ENCODE measurements at regions not wholly inside any gene's neighbourhood (a gene's known extent, or its start where the extent isn't known, plus 50 kb on each side); places are given as distances from the start of the nearest gene placed in this dataset.

DNA sequence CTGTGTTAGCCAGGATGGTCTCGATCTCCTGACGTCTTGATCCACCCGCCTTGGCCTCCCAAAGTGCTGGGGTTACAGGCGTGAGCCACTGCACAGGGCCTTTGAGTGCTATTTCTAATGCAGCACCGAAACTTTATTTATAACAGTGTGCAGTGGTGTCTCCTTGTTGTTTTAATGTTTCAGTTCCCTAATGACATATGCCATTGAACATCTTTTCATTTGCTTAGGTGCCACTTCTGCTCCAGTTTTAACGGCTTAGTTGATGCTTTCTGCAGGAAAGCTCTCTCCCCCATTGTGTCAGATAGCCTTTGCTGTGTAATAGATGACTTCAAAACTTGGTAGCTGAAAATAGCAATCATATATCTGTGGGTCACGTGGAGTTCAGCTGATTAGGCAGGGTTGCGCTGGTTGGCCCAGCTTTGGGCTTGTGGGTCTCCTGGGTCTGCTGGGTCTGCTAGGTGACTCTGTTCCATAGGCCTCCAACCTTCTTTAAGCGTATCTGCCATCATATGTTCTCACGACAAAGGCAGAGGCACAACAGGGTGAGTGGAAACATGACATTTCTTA, 76.4 kb upstream of the SHISA3 start:
- no peaks in the 10 kb centered on the region for H3K9me3 Mint-ChIP-seq (ENCODE audit: insufficient read depth)
- no peak overlapping the region for H3K27ac Mint-ChIP-seq
- DNase-seq = no peak
- H3K36me3 Mint-ChIP-seq (ENCODE audit: low read depth) = no peaks in the 10 kb centered on the region
- H3K27me3 Mint-ChIP-seq (ENCODE audit: low read depth) = peaks cover 3% of the 10 kb centered on the region
- ATAC-seq = no peak
- ChIA-PET CTCF (no interaction called here), POLR2A (no interaction called here)
- no peak overlapping the region for H3K4me3 Mint-ChIP-seq
- H3K4me1 Mint-ChIP-seq (ENCODE audit: low read depth) = no peaks in the 10 kb centered on the region

DNA sequence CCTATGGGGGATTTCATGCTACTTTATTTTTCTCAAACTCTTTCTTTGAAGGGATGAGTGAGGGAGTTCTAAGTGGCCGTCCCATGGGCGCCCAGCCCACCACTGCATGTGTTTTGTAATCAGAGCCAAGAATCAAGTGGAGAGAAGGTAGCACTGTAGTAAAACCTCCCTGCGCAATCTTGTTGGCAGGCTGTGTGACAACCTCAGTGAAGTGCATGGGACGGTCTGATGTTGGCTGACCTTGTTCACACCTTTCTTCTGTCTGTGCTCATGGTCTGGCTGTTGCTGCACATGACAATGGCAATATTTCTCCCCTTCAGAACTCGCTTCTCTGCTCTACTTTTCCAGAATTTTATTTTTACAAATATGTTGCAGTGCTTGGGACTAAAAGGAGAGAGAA, 71.2 kb upstream of the SHISA3 start:
- H3K27ac Mint-ChIP-seq = no peak overlapping the region
- no peak for ATAC-seq
- CTCF ChIA-PET = no interaction called here

DNA sequence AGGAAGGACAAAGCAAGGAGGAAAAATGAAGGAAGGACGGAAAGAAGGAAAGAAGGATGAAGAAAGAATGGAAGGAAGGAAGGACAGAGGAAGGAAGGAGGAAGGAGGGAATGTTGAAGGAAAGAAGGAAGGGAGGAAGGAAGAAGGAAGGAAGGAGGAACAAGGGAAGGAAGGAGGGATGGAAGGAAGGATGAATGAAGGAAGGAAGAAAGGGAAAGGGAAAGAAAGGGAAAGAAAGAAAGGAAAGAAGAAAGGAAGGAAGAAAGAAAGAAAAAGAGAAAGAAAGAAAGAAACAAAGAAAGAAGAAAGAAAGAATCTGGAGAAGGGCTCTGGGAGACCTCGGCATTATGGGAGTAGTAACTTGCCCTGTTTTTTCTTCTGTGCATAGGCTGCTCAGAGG, 70.8 kb upstream of the SHISA3 start:
- ATAC-seq (no peak), DNase-seq (no peak)
- no peaks in the 10 kb centered on the region for H3K9me3 Mint-ChIP-seq (ENCODE audit: insufficient read depth)
- H3K27me3 Mint-ChIP-seq (ENCODE audit: low read depth) = peaks cover 2% of the 10 kb centered on the region
- no peak overlapping the region for H3K4me3 Mint-ChIP-seq
- CTCF ChIA-PET = no interaction called here
- no peaks in the 10 kb centered on the region for H3K4me1 Mint-ChIP-seq (ENCODE audit: low read depth)
- no peak overlapping the region for H3K27ac Mint-ChIP-seq
- POLR2A ChIA-PET = no interaction called here
- H3K36me3 Mint-ChIP-seq (ENCODE audit: low read depth) = no peaks in the 10 kb centered on the region

More for the DNA sequence above, 71.2 kb upstream of the SHISA3 start:
- Mint-ChIP-seq H3K36me3 (ENCODE audit: low read depth) (no peaks in the 10 kb centered on the region), H3K27me3 (ENCODE audit: low read depth) (peaks cover 2% of the 10 kb centered on the region), H3K4me3 (no peak overlapping the region), H3K4me1 (ENCODE audit: low read depth) (no peaks in the 10 kb centered on the region), H3K9me3 (ENCODE audit: insufficient read depth) (no peaks in the 10 kb centered on the region)
- POLR2A ChIA-PET = no interaction called here
- DNase-seq = no peak

GRCh38 chr4:42327323-42327722, 70.0 kb upstream of the SHISA3 start:
- no peak overlapping the region for H3K4me3 Mint-ChIP-seq

DNA sequence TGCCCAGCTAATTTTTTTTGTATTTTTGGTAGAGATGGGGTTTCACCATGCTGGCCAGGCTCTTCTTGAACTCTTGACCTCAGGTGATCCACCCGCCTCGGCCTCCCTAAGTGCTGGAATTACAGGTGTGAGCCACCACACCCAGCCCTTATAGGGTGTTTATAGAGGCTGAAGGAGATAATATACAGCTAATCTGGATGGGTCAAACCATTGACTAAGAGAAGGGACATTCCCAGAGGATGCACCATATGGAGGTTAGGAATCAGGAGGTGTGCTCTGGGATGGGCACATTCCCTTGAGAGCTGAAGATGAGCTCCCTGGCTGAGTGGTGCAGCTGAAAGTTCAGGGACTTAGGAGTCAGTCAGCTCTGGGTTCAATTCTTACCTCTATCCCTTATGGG, 68.3 kb upstream of the SHISA3 start:
- Mint-ChIP-seq H3K27me3 (ENCODE audit: low read depth) (peaks cover 5% of the 10 kb centered on the region), H3K27ac (no peak overlapping the region), H3K36me3 (ENCODE audit: low read depth) (no peaks in the 10 kb centered on the region), H3K4me1 (ENCODE audit: low read depth) (no peaks in the 10 kb centered on the region), H3K4me3 (no peak overlapping the region), H3K9me3 (ENCODE audit: insufficient read depth) (no peaks in the 10 kb centered on the region)
- no peak for DNase-seq
- CTCF ChIA-PET = interaction anchor here (0.9 kb wide), 1 partner anchor 191 kb away, joined by 3 read pairs; no protein-coding TSS in a partner anchor
- ATAC-seq = no peak
- POLR2A ChIA-PET = no interaction called here

More at GRCh38 chr4:42327323-42327722, 70.0 kb upstream of the SHISA3 start:
- peaks cover 2% of the 10 kb centered on the region for H3K27me3 Mint-ChIP-seq (ENCODE audit: low read depth)
- H3K4me1 Mint-ChIP-seq (ENCODE audit: low read depth) = no peaks in the 10 kb centered on the region
- ATAC-seq (no peak), DNase-seq (no peak)
- no peak overlapping the region for H3K27ac Mint-ChIP-seq
- ChIA-PET POLR2A (no interaction called here), CTCF (no interaction called here)
- no peaks in the 10 kb centered on the region for H3K9me3 Mint-ChIP-seq (ENCODE audit: insufficient read depth)
- no peaks in the 10 kb centered on the region for H3K36me3 Mint-ChIP-seq (ENCODE audit: low read depth)

DNA sequence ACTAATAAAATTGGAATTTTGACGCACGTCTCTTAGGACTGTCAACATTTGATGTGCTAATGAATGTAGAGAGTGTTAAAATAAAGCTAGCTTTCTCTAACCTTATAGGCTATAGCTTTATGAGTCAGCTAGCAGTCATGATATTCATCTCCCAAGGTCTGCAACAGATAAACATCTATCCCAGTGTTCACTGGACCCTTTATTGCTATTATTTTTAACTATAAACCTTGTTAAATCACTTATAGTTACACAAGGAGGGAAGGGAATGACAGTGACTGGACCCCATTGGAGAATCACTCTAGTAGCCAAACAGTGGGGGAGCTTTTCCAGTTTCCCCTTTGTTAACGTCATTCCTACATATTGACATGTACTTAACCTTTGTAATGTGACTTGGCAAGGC, 67.9 kb upstream of the SHISA3 start:
- no peak for DNase-seq
- POLR2A ChIA-PET = no interaction called here
- H3K9me3 Mint-ChIP-seq (ENCODE audit: insufficient read depth) = no peaks in the 10 kb centered on the region
- CTCF ChIA-PET = interaction anchor here (0.9 kb wide), 1 partner anchor 191 kb away, joined by 3 read pairs; no protein-coding TSS in a partner anchor
- no peak for ATAC-seq
- H3K36me3 Mint-ChIP-seq (ENCODE audit: low read depth) = no peaks in the 10 kb centered on the region
- no peak overlapping the region for H3K27ac Mint-ChIP-seq
- no peaks in the 10 kb centered on the region for H3K4me1 Mint-ChIP-seq (ENCODE audit: low read depth)
- peaks cover 5% of the 10 kb centered on the region for H3K27me3 Mint-ChIP-seq (ENCODE audit: low read depth)
- H3K4me3 Mint-ChIP-seq = no peak overlapping the region

DNA sequence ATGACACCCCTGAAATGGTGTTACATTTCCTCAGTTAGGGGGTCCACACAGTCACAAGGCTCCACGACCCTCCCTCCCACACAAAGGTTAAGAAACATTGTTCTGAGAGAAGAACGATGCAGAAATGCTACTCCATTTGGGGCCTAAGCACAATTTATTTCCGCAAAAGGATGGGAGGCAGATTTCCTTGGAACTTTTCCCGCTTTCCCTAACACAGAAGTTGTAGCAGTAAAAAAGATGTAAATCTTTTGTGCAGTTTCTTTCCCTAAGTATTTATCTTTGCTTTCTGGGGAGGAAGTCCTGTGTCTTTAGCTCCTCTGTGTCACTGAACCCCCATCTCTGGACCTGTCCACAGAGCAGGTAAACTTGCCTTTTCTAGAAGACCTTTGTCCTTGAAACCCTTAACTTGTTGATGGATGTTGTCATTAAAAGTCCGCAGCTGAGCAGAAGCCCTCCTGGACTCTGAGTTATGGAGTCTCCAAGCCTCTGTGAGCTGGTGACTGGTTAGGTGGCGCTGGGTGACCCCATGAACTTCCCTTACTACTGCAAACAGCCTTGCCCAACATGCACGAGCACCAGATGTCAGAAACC, 67.2 kb upstream of the SHISA3 start:
- ChIA-PET POLR2A (no interaction called here), CTCF (no interaction called here)
- H3K4me1 Mint-ChIP-seq (ENCODE audit: low read depth) = no peaks in the 10 kb centered on the region
- no peaks in the 10 kb centered on the region for H3K36me3 Mint-ChIP-seq (ENCODE audit: low read depth)
- H3K27me3 Mint-ChIP-seq (ENCODE audit: low read depth) = peaks cover 5% of the 10 kb centered on the region
- no peaks in the 10 kb centered on the region for H3K9me3 Mint-ChIP-seq (ENCODE audit: insufficient read depth)
- DNase-seq = no peak
- ATAC-seq = no peak
- no peak overlapping the region for H3K27ac Mint-ChIP-seq
- no peak overlapping the region for H3K4me3 Mint-ChIP-seq

DNA sequence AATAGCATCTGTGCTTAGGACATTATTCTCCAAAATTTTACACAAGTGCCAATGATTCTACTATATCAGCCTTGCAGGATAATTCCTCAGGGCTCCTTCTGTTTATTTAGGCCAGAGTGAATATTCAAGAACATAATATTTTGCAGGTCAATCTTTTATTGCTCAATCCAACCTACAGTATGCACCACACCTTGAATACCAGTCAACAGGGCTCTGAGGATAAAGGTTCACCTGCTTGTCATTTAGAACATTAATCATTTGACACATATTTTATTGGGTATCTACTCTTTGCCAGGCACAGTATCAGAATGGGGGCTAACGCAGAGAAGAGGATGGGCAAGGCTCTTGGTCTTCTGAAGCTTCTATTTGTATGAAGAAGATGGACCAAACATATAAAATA, 66.2 kb upstream of the SHISA3 start:
- no peaks in the 10 kb centered on the region for H3K4me1 Mint-ChIP-seq (ENCODE audit: low read depth)
- H3K9me3 Mint-ChIP-seq (ENCODE audit: insufficient read depth) = no peaks in the 10 kb centered on the region
- no peak overlapping the region for H3K4me3 Mint-ChIP-seq
- no peak for ATAC-seq
- POLR2A ChIA-PET = no interaction called here
- CTCF ChIA-PET = no interaction called here
- no peak for DNase-seq
- peaks cover 5% of the 10 kb centered on the region for H3K27me3 Mint-ChIP-seq (ENCODE audit: low read depth)
- no peaks in the 10 kb centered on the region for H3K36me3 Mint-ChIP-seq (ENCODE audit: low read depth)
- H3K27ac Mint-ChIP-seq = no peak overlapping the region

DNA sequence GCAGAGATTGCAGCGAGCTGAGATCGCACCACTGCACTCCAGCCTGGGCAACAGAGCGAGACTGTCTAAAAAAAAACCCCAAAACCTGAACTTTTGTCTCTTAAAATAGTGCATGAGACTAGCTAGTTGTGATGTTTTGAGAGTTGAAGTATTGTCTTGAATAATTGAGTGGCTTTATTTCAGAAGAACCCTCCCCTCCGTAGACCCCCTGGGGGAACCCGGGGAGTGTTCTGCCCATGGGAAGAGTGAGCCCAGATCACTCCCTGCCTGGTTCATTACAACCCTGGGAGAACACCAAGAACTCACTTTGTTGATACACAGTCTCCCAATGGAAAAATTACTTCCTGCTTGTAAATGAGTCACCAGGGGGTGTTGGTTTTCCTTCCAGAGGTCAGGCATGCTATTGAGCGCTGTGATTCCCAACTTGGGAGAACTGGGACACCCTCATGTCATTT, 65.3 kb upstream of the SHISA3 start:
- DNase-seq = no peak
- no peaks in the 10 kb centered on the region for H3K9me3 Mint-ChIP-seq (ENCODE audit: insufficient read depth)
- ATAC-seq = no peak
- H3K27me3 Mint-ChIP-seq (ENCODE audit: low read depth) = peaks cover 3% of the 10 kb centered on the region
- no peaks in the 10 kb centered on the region for H3K36me3 Mint-ChIP-seq (ENCODE audit: low read depth)
- no peaks in the 10 kb centered on the region for H3K4me1 Mint-ChIP-seq (ENCODE audit: low read depth)
- no peak overlapping the region for H3K4me3 Mint-ChIP-seq
- POLR2A ChIA-PET = no interaction called here
- CTCF ChIA-PET = no interaction called here
- no peak overlapping the region for H3K27ac Mint-ChIP-seq

DNA sequence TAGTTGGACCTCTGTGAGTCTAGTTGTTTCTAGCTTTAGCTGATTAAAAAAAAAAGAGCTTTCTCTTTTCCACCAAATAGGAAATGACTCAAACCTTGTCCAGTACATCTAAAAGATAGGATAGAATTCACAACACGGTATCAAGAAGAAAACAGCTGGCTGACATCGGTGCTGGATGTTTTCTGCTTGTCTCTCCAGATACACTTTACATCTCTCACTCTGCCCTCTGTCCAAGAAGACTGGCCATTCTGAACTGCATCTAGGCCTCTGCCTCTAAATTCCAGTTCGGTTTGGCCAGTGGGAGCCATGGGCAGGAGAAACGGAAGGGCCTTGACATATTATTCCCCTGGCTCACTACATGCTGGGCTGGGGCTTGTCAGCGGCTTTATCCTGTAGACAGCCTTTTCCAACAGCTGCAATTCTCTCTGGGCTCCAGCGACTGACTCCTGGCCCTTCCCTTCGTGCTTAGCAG, 57.3 kb upstream of the SHISA3 start:
- H3K4me3 Mint-ChIP-seq = no peak overlapping the region
- no peak for ATAC-seq
- H3K4me1 Mint-ChIP-seq (ENCODE audit: low read depth) = no peaks in the 10 kb centered on the region
- no peak for DNase-seq
- no peak overlapping the region for H3K27ac Mint-ChIP-seq
- no peaks in the 10 kb centered on the region for H3K9me3 Mint-ChIP-seq (ENCODE audit: insufficient read depth)
- no peaks in the 10 kb centered on the region for H3K36me3 Mint-ChIP-seq (ENCODE audit: low read depth)
- H3K27me3 Mint-ChIP-seq (ENCODE audit: low read depth) = peaks cover 3% of the 10 kb centered on the region
- ChIA-PET CTCF (interaction anchor here (1.8 kb wide), 1 partner anchor 31 kb away, joined by 4 read pairs; no protein-coding TSS in a partner anchor), POLR2A (no interaction called here)

DNA sequence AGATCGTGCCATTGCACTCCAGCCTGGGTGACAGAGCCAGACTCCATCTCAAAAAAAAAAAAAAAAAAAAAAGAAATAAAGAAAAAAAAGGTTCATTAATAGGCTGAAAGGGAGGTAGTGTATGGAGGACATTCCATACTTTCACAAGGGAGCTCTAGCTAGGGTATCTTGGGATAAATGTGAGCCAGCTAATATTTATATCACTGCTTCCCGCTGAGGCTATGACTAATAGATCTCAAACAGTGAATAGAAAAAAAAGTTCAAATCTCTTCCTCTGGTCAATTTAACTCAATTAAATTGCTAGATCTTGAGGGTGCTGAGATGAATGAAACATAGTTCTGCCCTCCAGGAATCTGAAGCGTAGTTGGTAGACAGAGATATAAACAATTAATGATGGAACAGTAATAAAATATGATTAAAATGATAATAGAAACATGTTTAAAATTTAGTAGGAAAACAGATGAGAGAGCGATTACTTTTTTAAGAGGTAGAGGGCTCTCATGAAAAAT, 55.7 kb upstream of the SHISA3 start:
- ChIA-PET CTCF (interaction anchor here (1.8 kb wide), 1 partner anchor 30 kb away, joined by 4 read pairs; no protein-coding TSS in a partner anchor), POLR2A (no interaction called here)
- H3K9me3 Mint-ChIP-seq (ENCODE audit: insufficient read depth) = no peaks in the 10 kb centered on the region
- no peaks in the 10 kb centered on the region for H3K36me3 Mint-ChIP-seq (ENCODE audit: low read depth)
- ATAC-seq = no peak
- no peak overlapping the region for H3K4me3 Mint-ChIP-seq
- no peak overlapping the region for H3K27ac Mint-ChIP-seq
- H3K4me1 Mint-ChIP-seq (ENCODE audit: low read depth) = no peaks in the 10 kb centered on the region
- no peak for DNase-seq
- H3K27me3 Mint-ChIP-seq (ENCODE audit: low read depth) = peaks cover 3% of the 10 kb centered on the region

- Mint-ChIP-seq H3K27ac (no peak overlapping the region), H3K36me3 (ENCODE audit: low read depth) (no peaks in the 10 kb centered on the region), H3K4me3 (no peak overlapping the region), H3K27me3 (ENCODE audit: low read depth) (peaks cover 3% of the 10 kb centered on the region), H3K9me3 (ENCODE audit: insufficient read depth) (no peaks in the 10 kb centered on the region), H3K4me1 (ENCODE audit: low read depth) (no peaks in the 10 kb centered on the region)
- POLR2A ChIA-PET = interaction anchor here (0.7 kb wide), 1 partner anchor 9 kb away, joined by 3 read pairs; no protein-coding TSS in a partner anchor
- CTCF ChIA-PET = no interaction called here
- ATAC-seq (no peak), DNase-seq (no peak)
Measured at GRCh38 chr4:42342459-42342858, 54.8 kb upstream of the SHISA3 start.
